GM12801 (cell line): ENCODE measurements at regions not wholly inside any gene's neighbourhood (a gene's known extent, or its start where the extent isn't known, plus 50 kb on each side); places are given as distances from the start of the nearest gene placed in this dataset.

Experiments used
- CTCF ChIP-seq: IDR thresholded peaks from one replicate; pipeline ENCODE4 v1.5.1; 2011; ENCODE audit warnings: control low read depth; ENCODE audit not compliant: insufficient read length; ENCODE audit errors: extremely low read depth

- TF ChIP-seq CTCF = no peak
Observed at GRCh38 chr6:19632230-19632629, 204.9 kb upstream of the ID4 start.

GRCh38 chr6:19632786-19633185, 204.4 kb upstream of the ID4 start:
- no peak for TF ChIP-seq CTCF

GRCh38 chr6:19635728-19636127, 201.4 kb upstream of the ID4 start:
- no peak for TF ChIP-seq CTCF

GRCh38 chr6:19637010-19637409, 200.2 kb upstream of the ID4 start:
- no peak for TF ChIP-seq CTCF

- TF ChIP-seq CTCF = no peak
Observed at GRCh38 chr6:19638931-19639330, 198.2 kb upstream of the ID4 start.

- TF ChIP-seq CTCF = no peak
Observed at GRCh38 chr6:19643287-19643686, 193.9 kb upstream of the ID4 start.

GRCh38 chr6:19643713-19644112, 193.5 kb upstream of the ID4 start:
- TF ChIP-seq CTCF = no peak

- TF ChIP-seq CTCF = no peak
Observed at GRCh38 chr6:19655744-19656143, 181.4 kb upstream of the ID4 start.
